Activated naive CD4-positive, alpha-beta T cell treated with anti-CD3 and anti-CD28 coated beads, Interleukin-2, amount 50 U/mL, for 16 hours (primary cell): ENCODE measurements at regions not wholly inside any gene's neighbourhood (a gene's known extent, or its start where the extent isn't known, plus 50 kb on each side); places are given as distances from the start of the nearest gene placed in this dataset.

Experiments
- DNase-seq: peaks from one replicate; pipeline ENCODE4 v3.0.0-alpha.2; 2020

DNA sequence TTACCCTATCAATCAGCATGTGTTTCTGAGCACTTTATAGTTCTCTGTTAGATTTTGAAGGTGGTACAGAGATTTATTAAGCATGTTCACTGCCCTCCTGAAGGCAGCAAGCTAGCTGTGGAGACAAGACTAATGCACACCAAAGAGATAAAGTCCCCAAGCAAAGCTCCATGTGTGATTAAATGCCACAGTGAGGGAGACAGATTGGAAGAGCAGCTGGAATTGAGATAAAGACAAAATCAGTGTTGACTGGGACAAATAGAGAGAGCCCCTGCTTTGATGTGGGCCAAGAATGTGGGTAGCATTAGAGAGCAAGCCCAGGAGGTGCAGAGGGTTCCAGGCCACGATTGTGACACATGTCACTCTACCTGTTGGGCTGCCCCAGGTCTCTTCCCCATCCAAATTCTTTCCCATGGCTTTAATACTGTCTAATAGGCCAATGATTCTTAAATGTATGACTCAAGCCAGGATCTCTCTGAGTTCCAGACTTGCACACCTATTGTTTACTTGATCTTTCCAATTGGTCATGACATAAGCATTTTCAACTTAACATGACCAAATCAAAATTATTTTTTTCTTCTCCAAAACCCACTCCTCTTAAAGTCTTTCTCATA lies 60.1 kb upstream of the ZC3H12C start:
- no peak for DNase-seq

DNA sequence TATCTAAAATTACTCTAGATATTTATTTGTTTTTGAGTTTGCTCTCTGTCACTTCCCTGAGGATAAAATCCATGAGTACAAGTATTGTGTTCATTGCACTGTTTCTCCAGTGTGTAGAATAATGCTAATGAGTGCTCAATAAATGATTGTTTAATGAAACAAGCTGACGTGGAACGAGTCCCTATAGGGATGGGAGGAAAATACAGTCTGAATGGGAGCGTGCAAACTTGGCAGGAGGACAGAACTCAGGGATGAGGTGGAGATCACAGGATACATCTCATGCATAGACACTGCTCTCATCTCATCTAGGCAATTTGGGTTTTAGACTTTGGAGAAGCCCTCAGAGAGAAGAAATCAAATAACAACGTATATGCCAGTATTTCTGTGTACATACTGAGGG lies 58.4 kb upstream of the ZC3H12C start:
- no peak for DNase-seq

DNA sequence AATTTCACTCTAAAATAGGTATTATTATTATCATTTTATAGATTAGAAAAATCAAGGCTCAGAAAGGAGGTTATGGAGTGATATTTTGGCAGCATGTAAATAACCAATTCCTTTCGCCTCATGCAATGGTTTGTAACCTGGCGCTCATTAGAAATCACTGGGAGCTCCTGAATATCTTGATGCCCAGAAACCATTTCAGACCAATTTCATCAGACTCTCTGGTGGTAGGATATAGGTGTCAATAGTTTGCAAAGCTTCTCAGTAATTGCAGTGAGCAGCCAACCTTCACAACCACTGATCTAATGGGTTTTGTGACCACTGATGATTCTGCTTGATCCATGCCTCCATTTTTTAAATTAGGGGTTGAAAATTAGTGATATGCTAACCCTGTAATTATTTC lies 57.8 kb upstream of the ZC3H12C start:
- no peak for DNase-seq

DNA sequence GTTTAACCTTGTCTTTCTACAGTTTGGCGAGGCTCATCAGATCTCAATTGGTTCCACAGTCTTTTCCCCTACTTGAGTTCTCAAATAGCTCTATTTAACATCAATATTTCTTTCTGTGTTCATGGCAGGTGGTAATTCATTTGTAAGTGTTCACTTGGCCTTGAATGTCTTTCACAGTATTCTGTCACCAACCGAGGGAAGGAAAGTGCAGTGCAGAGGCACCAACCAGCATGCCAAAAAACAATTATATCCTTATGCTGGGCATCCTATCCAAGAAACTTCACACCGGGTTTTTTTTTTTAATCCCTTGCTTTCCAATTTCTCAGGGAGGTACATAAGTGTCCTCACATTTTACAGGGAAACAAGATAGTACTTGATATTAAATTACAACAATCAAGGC lies 55.0 kb upstream of the ZC3H12C start:
- no peak for DNase-seq
